OCI-LY1 (cell line): ENCODE measurements at regions not wholly inside any gene's neighbourhood (a gene's known extent, or its start where the extent isn't known, plus 50 kb on each side); places are given as distances from the start of the nearest gene placed in this dataset.

ENCODE experiments used
- H2AFZ ChIP-seq: fragments of 200-600 bp; sonication (generic), shearing (Covaris generic); 2 replicates; pipeline ENCODE4 v1.6.0; 2014; ENCODE audit warnings: antibody characterized with exemption, mild to moderate bottlenecking, low read length
- H3F3A ChIP-seq: fragments of 200-600 bp; sonication (generic), shearing (Covaris generic); 2 replicates; pipeline ENCODE4 v1.6.0; 2014; ENCODE audit warnings: mild to moderate bottlenecking, antibody characterized with exemption, low read length, moderate library complexity; ENCODE audit not compliant: insufficient read depth
- H3K27ac ChIP-seq: fragments of 200-600 bp; sonication (generic); 2 replicates; pipeline ENCODE4 v1.5.1; 2014; ENCODE audit warnings: low read length, mixed run types, mild to moderate bottlenecking, low read depth; ENCODE audit not compliant: poor library complexity, severe bottlenecking
- H3K27me3 ChIP-seq: fragments of 200-600 bp; sonication (generic); 2 replicates; pipeline ENCODE4 v1.6.0; 2014; ENCODE audit warnings: antibody characterized with exemption, mild to moderate bottlenecking, low read length, moderate library complexity; ENCODE audit not compliant: insufficient read depth
- H3K36me3 ChIP-seq: fragments of 200-600 bp; sonication (generic); 2 replicates; pipeline ENCODE4 v1.6.1; 2014; ENCODE audit warnings: mild to moderate bottlenecking, antibody characterized with exemption, low read length, moderate library complexity, mixed read lengths; ENCODE audit not compliant: insufficient read depth
- H3K4me1 ChIP-seq: fragments of 200-600 bp; sonication (generic); 2 replicates; pipeline ENCODE4 v1.5.1; 2014; ENCODE audit warnings: mild to moderate bottlenecking, low read length, moderate library complexity; ENCODE audit not compliant: insufficient read depth, severe bottlenecking
- H3K4me2 ChIP-seq: fragments of 200-600 bp; sonication (generic), shearing (Covaris generic); 2 replicates; pipeline ENCODE4 v1.6.1; 2014; ENCODE audit warnings: low read length
- H3K4me3 ChIP-seq: fragments of 200-600 bp; sonication (generic); 2 replicates; pipeline ENCODE4 v1.5.1; 2014; ENCODE audit warnings: low read length, low read depth, mild to moderate bottlenecking, mixed read lengths; ENCODE audit not compliant: poor library complexity, severe bottlenecking
- H3K79me2 ChIP-seq: fragments of 200-600 bp; shearing (Covaris generic); 2 replicates; pipeline ENCODE4 v1.6.1; 2016; ENCODE audit warnings: mixed run types, low read length, mixed read lengths; ENCODE audit not compliant: insufficient read depth
- H3K9ac ChIP-seq: fragments of 200-600 bp; sonication (generic), shearing (Covaris generic); 2 replicates; pipeline ENCODE4 v1.6.1; 2014; ENCODE audit warnings: mild to moderate bottlenecking, low read length, mixed read lengths
- H3K9me2 ChIP-seq: fragments of 200-600 bp; sonication (generic), shearing (Covaris generic); 2 replicates; pipeline ENCODE4 v1.6.1; 2014; ENCODE audit warnings: low read depth, mild to moderate bottlenecking, low read length, mixed read lengths
- H3K9me3 ChIP-seq: fragments of 200-600 bp; shearing (Covaris generic); 2 replicates; pipeline ENCODE4 v1.6.1; 2014; ENCODE audit warnings: low read length, mixed read lengths
- H4K20me1 ChIP-seq: fragments of 200-600 bp; sonication (generic), shearing (Covaris generic); 2 replicates; pipeline ENCODE4 v1.6.0; 2016; ENCODE audit warnings: mild to moderate bottlenecking, low read length; ENCODE audit not compliant: insufficient read depth
- CTCF ChIP-seq: fragments of 200-600 bp; sonication (generic), shearing (Covaris generic); IDR thresholded peaks from 2 replicates; pipeline ENCODE4 v1.5.1; 2017; ENCODE audit warnings: mild to moderate bottlenecking, antibody characterized with exemption, low read length, moderate library complexity, mixed read lengths
- EZH2 ChIP-seq: fragments of 200-600 bp; sonication (generic), shearing (Covaris generic); IDR thresholded peaks from 2 replicates; pipeline ENCODE4 v1.8.0; 2017; ENCODE audit warnings: borderline replicate concordance, mixed run types, mild to moderate bottlenecking, antibody characterized with exemption, low read length, moderate library complexity, mixed read lengths

GRCh38 chr4:122278976-122279375, 99.8 kb upstream of the ADAD1 start:
- no peaks in the 10 kb centered on the region for H3K4me1 ChIP-seq
- TF ChIP-seq EZH2, result no peak
- no peak for TF ChIP-seq CTCF

GRCh38 chr4:122279670-122280069, 99.1 kb upstream of the ADAD1 start:
- no peaks in the 10 kb centered on the region for H3K9me3 ChIP-seq
- H3K4me1 ChIP-seq, result no peaks in the 10 kb centered on the region
- no peak overlapping the region for H3K27ac ChIP-seq
- H3K27me3 ChIP-seq, result no peaks in the 10 kb centered on the region
- no peaks in the 10 kb centered on the region for H3K9me2 ChIP-seq
- H2AFZ ChIP-seq, result no peak overlapping the region
- no peaks in the 10 kb centered on the region for H4K20me1 ChIP-seq
- H3K79me2 ChIP-seq, result no peaks in the 10 kb centered on the region
- H3F3A ChIP-seq, result no peaks in the 10 kb centered on the region
- TF ChIP-seq CTCF, result no peak
- no peak for TF ChIP-seq EZH2
- H3K4me3 ChIP-seq, result no peak overlapping the region
- peaks cover 8% of the 10 kb centered on the region; the same call in 1 of the 2 replicates for H3K36me3 ChIP-seq
- H3K4me2 ChIP-seq, result no peak overlapping the region
- no peak overlapping the region for H3K9ac ChIP-seq

More at GRCh38 chr4:122278976-122279375, 99.8 kb upstream of the ADAD1 start:
- no peak overlapping the region for H3K4me3 ChIP-seq
- no peaks in the 10 kb centered on the region for H3K9me3 ChIP-seq
- H3K4me2 ChIP-seq, result no peak overlapping the region
- H3K79me2 ChIP-seq, result no peaks in the 10 kb centered on the region
- H3K27ac ChIP-seq, result no peak overlapping the region
- no peaks in the 10 kb centered on the region for H3K9me2 ChIP-seq
- H3K36me3 ChIP-seq, result peaks cover 8% of the 10 kb centered on the region; the same call in 1 of the 2 replicates
- no peak overlapping the region for H3K9ac ChIP-seq
- no peak overlapping the region for H2AFZ ChIP-seq
- no peaks in the 10 kb centered on the region for H4K20me1 ChIP-seq
- H3F3A ChIP-seq, result no peaks in the 10 kb centered on the region
- H3K27me3 ChIP-seq, result no peaks in the 10 kb centered on the region

DNA sequence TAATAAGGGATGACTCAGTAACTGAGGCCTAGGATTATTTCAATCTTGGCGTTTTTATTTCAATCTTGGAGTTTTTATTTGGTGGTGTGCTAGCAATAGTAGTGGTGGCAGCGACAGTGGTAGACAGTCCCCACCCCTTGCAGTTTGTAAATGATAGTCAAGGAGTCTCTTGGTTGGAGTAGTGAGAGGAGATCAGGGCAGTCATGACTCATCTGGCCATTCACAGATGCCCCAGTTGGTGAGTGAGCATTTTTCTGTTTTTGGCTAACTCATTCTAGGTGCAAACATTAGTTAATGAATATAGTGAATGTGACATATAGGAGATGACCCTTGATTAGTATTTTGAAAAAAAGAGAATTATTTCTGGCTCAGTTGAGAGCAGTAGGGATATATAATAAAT, 93.5 kb upstream of the ADAD1 start:
- H4K20me1 ChIP-seq, result no peaks in the 10 kb centered on the region
- H2AFZ ChIP-seq, result no peak overlapping the region
- no peaks in the 10 kb centered on the region for H3K4me1 ChIP-seq
- no peak for TF ChIP-seq EZH2
- TF ChIP-seq CTCF, result no peak
- no peak overlapping the region for H3K27ac ChIP-seq
- H3K79me2 ChIP-seq, result no peaks in the 10 kb centered on the region
- no peak overlapping the region for H3K4me2 ChIP-seq
- no peak overlapping the region for H3K9ac ChIP-seq
- H3F3A ChIP-seq, result no peaks in the 10 kb centered on the region
- no peaks in the 10 kb centered on the region for H3K9me3 ChIP-seq
- peaks cover 13% of the 10 kb centered on the region; the same call in 1 of the 2 replicates for H3K36me3 ChIP-seq
- no peak overlapping the region for H3K4me3 ChIP-seq
- no peaks in the 10 kb centered on the region for H3K9me2 ChIP-seq
- no peaks in the 10 kb centered on the region for H3K27me3 ChIP-seq
